NT2/D1 (cell line): ENCODE measurements at regions not wholly inside any gene's neighbourhood (a gene's known extent, or its start where the extent isn't known, plus 50 kb on each side); places are given as distances from the start of the nearest gene placed in this dataset.

Experiments used
- DNase-seq: peaks from one replicate; pipeline ENCODE4 v3.0.0-alpha.2; 2011; ENCODE audit warnings: low read depth, low spot score
- H3K27me3 ChIP-seq: 2 replicates; pipeline ENCODE4 v1.6.0; 2011; ENCODE audit warnings: mild to moderate bottlenecking; ENCODE audit not compliant: insufficient read length, insufficient read depth
- H3K36me3 ChIP-seq: 2 replicates; pipeline ENCODE4 v1.6.1; 2011; ENCODE audit warnings: mild to moderate bottlenecking, low read length, mixed read lengths; ENCODE audit not compliant: insufficient read depth, insufficient read length
- H3K4me1 ChIP-seq: 2 replicates; pipeline ENCODE4 v1.5.1; 2011; ENCODE audit not compliant: insufficient read depth, insufficient read length
- H3K4me3 ChIP-seq: 2 replicates; pipeline ENCODE4 v1.5.1; 2011; ENCODE audit warnings: low read depth; ENCODE audit not compliant: insufficient read length
- H3K9ac ChIP-seq: 2 replicates; pipeline ENCODE4 v1.6.0; 2011; ENCODE audit warnings: low read depth; ENCODE audit not compliant: insufficient read length
- H3K9me3 ChIP-seq: 2 replicates; pipeline ENCODE4 v1.5.1; 2011; ENCODE audit warnings: mild to moderate bottlenecking, low read length; ENCODE audit not compliant: insufficient read depth
- SUZ12 ChIP-seq: IDR thresholded peaks from 2 replicates; pipeline ENCODE4 v1.6.1; 2011; ENCODE audit not compliant: insufficient read length, insufficient read depth; ENCODE audit errors: extremely low read depth
- YY1 ChIP-seq: IDR thresholded peaks from 2 replicates; pipeline ENCODE4 v1.6.1; 2011; ENCODE audit not compliant: insufficient read length, insufficient read depth
- ZNF274 ChIP-seq: IDR thresholded peaks from 2 replicates; pipeline ENCODE4 v1.6.1; 2011; ENCODE audit warnings: mild to moderate bottlenecking, low read depth, low read length

GRCh38 chr1:106571109-106571508, 485.4 kb upstream of the PRMT6 start:
- DNase-seq = no peak
- Histone ChIP-seq H3K36me3 (no peaks in the 10 kb centered on the region), H3K4me1 (no peaks in the 10 kb centered on the region), H3K4me3 (no peak overlapping the region), H3K9ac (no peak overlapping the region), H3K27me3 (no peaks in the 10 kb centered on the region), H3K9me3 (no peaks in the 10 kb centered on the region)
- TF ChIP-seq YY1 (no peak), SUZ12 (no peak), ZNF274 (no peak)

- DNase-seq = no peak
- Histone ChIP-seq H3K4me3 (no peak overlapping the region), H3K27me3 (no peaks in the 10 kb centered on the region), H3K36me3 (no peaks in the 10 kb centered on the region), H3K4me1 (no peaks in the 10 kb centered on the region), H3K9ac (no peak overlapping the region), H3K9me3 (no peaks in the 10 kb centered on the region)
- TF ChIP-seq YY1 = no peak
- no peak for TF ChIP-seq SUZ12
- no peak for TF ChIP-seq ZNF274
These were observed 472.4 kb upstream of the PRMT6 start for GRCh38 chr1:106584107-106584506.

- no peaks in the 10 kb centered on the region for H3K27me3 ChIP-seq
- no peak overlapping the region for H3K4me3 ChIP-seq
- no peaks in the 10 kb centered on the region for H3K36me3 ChIP-seq
- H3K9ac ChIP-seq = no peak overlapping the region
- DNase-seq = no peak
- no peaks in the 10 kb centered on the region for H3K9me3 ChIP-seq
- H3K4me1 ChIP-seq = no peaks in the 10 kb centered on the region
- no peak for TF ChIP-seq YY1
- TF ChIP-seq SUZ12 = no peak
- TF ChIP-seq ZNF274 = no peak
These were observed 471.8 kb upstream of the PRMT6 start for GRCh38 chr1:106584676-106585075.

GRCh38 chr1:106600626-106601025, 455.8 kb upstream of the PRMT6 start:
- TF ChIP-seq ZNF274 = no peak
- TF ChIP-seq YY1 = no peak
- no peak for TF ChIP-seq SUZ12
- Histone ChIP-seq H3K4me1 (no peaks in the 10 kb centered on the region), H3K4me3 (no peak overlapping the region), H3K9ac (no peak overlapping the region), H3K9me3 (no peaks in the 10 kb centered on the region), H3K36me3 (no peaks in the 10 kb centered on the region), H3K27me3 (no peaks in the 10 kb centered on the region)
- DNase-seq = no peak

- H3K36me3 ChIP-seq = no peaks in the 10 kb centered on the region
- peaks cover 5% of the 10 kb centered on the region; the same call in 1 of the 2 replicates for H3K9me3 ChIP-seq
- no peaks in the 10 kb centered on the region for H3K4me1 ChIP-seq
- TF ChIP-seq YY1 = no peak
- TF ChIP-seq ZNF274 = no peak
- TF ChIP-seq SUZ12 = no peak
- H3K4me3 ChIP-seq = no peak overlapping the region
- no peak overlapping the region for H3K9ac ChIP-seq
- DNase-seq = no peak
- no peaks in the 10 kb centered on the region for H3K27me3 ChIP-seq
These were observed 452.9 kb upstream of the PRMT6 start for GRCh38 chr1:106603616-106604015.

GRCh38 chr1:106608841-106609240, 447.6 kb upstream of the PRMT6 start:
- Histone ChIP-seq H3K36me3 (no peaks in the 10 kb centered on the region), H3K4me3 (no peak overlapping the region), H3K9ac (no peak overlapping the region), H3K27me3 (no peaks in the 10 kb centered on the region), H3K9me3 (peaks cover 5% of the 10 kb centered on the region; the same call in 1 of the 2 replicates), H3K4me1 (no peaks in the 10 kb centered on the region)
- TF ChIP-seq SUZ12 = no peak
- no peak for TF ChIP-seq ZNF274
- no peak for TF ChIP-seq YY1
- DNase-seq = no peak

GRCh38 chr1:106613068-106613467, 443.4 kb upstream of the PRMT6 start:
- H3K4me1 ChIP-seq = no peaks in the 10 kb centered on the region
- TF ChIP-seq SUZ12 (no peak), YY1 (no peak), ZNF274 (no peak)
- H3K9me3 ChIP-seq = peaks cover 3% of the 10 kb centered on the region; the same call in 1 of the 2 replicates
- no peak overlapping the region for H3K4me3 ChIP-seq
- no peaks in the 10 kb centered on the region for H3K27me3 ChIP-seq
- H3K9ac ChIP-seq = no peak overlapping the region
- DNase-seq = no peak
- H3K36me3 ChIP-seq = no peaks in the 10 kb centered on the region

- DNase-seq = no peak
These were observed 442.6 kb upstream of the PRMT6 start for GRCh38 chr1:106613861-106614260.

More at GRCh38 chr1:106613861-106614260, 442.6 kb upstream of the PRMT6 start:
- no peaks in the 10 kb centered on the region for H3K4me1 ChIP-seq
- no peaks in the 10 kb centered on the region for H3K9me3 ChIP-seq
- no peak for TF ChIP-seq SUZ12
- TF ChIP-seq ZNF274 = no peak
- TF ChIP-seq YY1 = no peak
- no peaks in the 10 kb centered on the region for H3K36me3 ChIP-seq
- no peak overlapping the region for H3K9ac ChIP-seq
- H3K4me3 ChIP-seq = no peak overlapping the region
- H3K27me3 ChIP-seq = no peaks in the 10 kb centered on the region
